Lower leg skin (tissue), 3 donors: ENCODE measurements at regions not wholly inside any gene's neighbourhood (a gene's known extent, or its start where the extent isn't known, plus 50 kb on each side); places are given as distances from the start of the nearest gene placed in this dataset.

Experiments
- CTCF ChIP-seq, 3 donors: fragments of 450-650 bp; IDR thresholded peaks; one replicate each; pipeline ENCODE4 v1.5.1; 2016; ENCODE audit warnings: antibody characterized with exemption in 3 of 3, mild to moderate bottlenecking in 3 of 3, moderate library complexity in 2 of 3
- POLR2A ChIP-seq, 2 donors: fragments of 450-650 bp; IDR thresholded peaks; one replicate each; pipeline ENCODE4 v1.6.1; 2016 to 2017; ENCODE audit warnings: antibody characterized with exemption in 2 of 2, mild to moderate bottlenecking in 1 of 2, moderate library complexity in 1 of 2

DNA sequence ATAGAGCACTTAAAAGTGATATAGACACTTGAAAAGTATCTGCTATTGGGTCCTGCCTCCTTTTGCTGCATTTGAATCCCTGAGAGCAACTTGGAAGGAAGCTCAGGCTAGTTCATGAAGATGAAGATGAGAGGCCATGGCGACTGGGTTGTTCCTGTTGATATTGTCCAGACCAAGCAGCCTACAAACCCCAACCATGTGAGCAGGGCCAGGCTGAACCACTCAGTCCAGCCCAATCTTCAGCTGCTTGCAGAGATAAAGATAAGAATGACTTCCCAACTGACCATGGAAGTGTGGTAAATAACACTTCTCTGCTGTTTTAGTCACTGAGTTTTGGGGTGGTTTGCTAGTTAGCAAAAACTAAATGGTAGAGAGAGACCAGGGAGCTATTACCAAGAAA is 417.6 kb downstream of the SOX11 start:
- TF ChIP-seq CTCF (IDR thresholded peaks at IDR 0.05) (no peak), POLR2A (IDR thresholded peaks at IDR 0.05) (no peak)
